SIG-M5 (cell line): ENCODE measurements at regions not wholly inside any gene's neighbourhood (a gene's known extent, or its start where the extent isn't known, plus 50 kb on each side); places are given as distances from the start of the nearest gene placed in this dataset.
A peak's percentile ranks its signal among the peaks of the same experiment; 100 is the strongest.
"Not testable (repeated sequence)": the region's sequence is repeated elsewhere in the genome, so short reads cannot be mapped to it uniquely, and the experiment has no call there.

Experiments used
- DNase-seq: peaks from one replicate; lab custom pipeline; 2025; lab: John Stamatoyannopoulos, UW

DNA sequence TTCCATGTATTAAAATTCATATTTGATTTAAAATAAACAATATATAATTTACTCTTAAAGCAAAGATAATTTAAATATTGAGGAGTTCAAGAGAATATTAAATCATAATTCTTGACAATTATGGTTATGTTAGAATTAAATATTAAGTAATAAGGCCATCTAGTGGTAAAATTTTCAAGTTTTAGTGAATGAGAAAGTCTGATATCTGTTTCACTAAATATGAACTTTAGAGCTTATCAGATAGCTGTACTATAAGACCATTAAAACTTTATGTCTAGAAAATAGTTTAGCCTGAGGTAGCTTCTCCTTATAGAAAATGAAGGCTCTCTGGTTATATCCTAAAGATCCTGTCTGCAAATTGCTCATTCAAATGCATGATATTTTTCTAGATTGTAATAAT, 152.1 kb upstream of the PRSS12 start:
- not testable (repeated sequence) for DNase-seq

GRCh38 chr4:118505491-118505890, 152.7 kb upstream of the PRSS12 start:
- not testable (repeated sequence) for DNase-seq

- DNase-seq, result not testable (repeated sequence)
These were observed 160.1 kb upstream of the PRSS12 start for GRCh38 chr4:118512870-118513269.

DNA sequence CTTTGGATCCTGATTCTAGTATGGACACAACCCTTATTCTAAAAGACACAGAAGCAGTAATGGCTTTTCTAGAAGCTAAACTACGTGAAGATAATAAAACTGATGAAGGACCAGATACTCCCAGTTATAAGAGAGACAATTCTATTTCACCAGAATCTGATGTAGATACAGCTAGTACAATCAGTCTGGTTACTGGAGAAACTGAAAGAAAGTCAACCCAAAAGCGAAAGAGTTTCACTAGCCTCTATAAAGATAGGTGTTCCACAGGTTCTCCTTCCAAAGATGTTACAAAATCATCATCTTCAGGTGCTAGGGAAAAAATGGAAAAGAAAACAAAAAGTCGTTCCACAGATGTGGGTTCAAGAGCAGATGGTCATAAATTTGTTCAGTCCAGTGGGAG, 161.5 kb upstream of the PRSS12 start:
- not testable (repeated sequence) for DNase-seq

DNA sequence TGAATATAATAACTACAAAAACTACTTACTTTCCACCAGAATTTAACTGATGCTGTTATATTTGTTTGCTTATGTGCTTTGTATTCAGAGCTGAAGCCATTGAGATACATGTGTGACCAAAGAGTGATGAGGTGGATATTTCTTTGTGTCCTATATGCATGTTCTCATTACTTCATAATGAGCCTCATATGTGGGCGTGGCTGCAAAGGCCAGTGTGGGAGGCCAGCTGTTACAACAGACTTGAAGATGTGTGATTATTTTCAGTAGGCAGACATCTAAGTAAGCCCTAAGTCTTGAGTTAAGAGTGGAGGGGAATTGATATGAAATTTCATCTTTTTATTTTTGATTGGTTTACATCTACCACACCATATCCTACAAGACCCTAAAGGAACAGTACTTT, 163.3 kb upstream of the PRSS12 start:
- DNase-seq, result not testable (repeated sequence)

DNA sequence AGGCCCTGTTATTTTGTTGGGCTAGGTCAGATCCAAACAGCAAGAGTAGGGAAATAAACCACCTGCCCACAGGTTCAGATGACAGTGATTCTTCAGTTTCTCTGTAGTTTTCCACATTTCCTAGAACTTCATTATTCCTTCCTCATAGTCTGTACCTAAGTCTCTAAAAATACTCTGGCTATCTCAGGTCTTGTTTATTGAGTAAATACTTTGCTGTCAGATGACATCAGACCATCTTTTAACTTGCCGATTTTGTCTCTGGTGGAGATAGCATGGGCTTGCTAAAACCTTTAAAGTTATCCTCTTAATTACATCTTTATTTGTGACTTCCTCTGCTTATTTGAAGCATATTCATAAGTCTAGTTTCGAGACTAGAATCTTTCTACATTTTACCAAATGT, 155.1 kb upstream of the METTL14 start:
- not testable (repeated sequence) for DNase-seq

GRCh38 chr4:118531947-118532346, 153.2 kb upstream of the METTL14 start:
- DNase-seq, result not testable (repeated sequence)

- DNase-seq, result not testable (repeated sequence)
These were observed 149.4 kb upstream of the METTL14 start for GRCh38 chr4:118535788-118536187.

GRCh38 chr4:118539412-118540077, 145.6 kb upstream of the METTL14 start:
- not testable (repeated sequence) for DNase-seq

DNA sequence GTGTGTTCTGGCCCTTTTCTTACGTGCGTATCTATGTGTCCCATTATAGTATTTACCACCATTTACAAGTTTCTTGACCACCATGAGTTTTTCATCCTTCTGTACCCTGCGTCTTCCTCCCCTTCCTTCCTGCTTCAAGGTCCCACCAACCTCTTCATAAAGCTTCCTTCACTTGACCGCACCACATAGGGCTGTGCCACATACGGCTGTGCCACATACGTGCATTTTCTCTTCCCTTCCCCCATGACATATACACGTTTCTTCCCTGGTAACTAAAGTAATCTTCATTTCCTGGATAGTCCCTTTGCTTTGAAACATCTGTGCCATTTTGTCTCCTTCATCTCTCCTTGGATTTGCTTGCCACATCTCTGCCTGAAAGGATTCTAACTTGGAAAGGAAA, 128.6 kb upstream of the METTL14 start:
- not testable (repeated sequence) for DNase-seq

- DNase-seq, result peak; percentile 1
These were observed 127.8 kb upstream of the METTL14 start for GRCh38 chr4:118557298-118557851.

DNA sequence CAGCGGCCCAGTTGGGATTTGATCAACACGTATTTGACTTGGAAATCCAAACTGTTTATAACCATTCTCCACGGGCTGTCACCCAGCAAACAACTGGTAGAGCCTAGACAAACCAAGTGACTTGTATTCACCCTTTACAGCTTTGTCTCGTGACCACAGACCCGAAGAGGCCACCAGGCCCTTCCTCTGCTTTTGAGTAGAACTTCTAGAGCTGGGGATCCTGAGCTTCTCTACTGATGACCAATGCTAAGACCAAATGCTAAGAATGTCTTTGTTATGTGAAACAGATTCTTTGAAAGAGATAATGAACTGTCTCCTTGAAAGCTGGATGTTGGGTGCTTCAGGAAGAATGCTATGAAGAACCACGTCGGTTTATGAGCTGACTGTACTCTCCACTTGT, 127.0 kb upstream of the METTL14 start:
- DNase-seq, result not testable (repeated sequence)

DNA sequence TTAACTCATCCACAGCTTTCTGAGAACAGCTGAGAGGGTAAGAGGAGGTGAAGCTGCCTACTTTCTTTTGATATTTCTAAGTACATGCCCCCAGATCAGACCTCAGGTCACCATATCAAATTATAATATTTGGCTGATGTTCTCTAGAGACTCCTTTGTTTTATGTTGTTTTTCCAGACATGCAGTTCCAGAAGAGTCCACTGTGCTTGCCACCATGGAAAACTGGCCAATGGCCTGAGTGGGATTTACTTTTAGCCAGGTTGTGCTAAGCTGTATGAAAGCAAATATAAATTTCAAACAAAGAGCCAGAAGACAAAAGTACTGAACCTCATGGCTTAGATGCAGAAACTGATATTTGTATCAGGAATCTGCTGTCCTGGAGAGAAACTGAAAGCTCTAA, 123.6 kb upstream of the METTL14 start:
- DNase-seq, result not testable (repeated sequence)

DNA sequence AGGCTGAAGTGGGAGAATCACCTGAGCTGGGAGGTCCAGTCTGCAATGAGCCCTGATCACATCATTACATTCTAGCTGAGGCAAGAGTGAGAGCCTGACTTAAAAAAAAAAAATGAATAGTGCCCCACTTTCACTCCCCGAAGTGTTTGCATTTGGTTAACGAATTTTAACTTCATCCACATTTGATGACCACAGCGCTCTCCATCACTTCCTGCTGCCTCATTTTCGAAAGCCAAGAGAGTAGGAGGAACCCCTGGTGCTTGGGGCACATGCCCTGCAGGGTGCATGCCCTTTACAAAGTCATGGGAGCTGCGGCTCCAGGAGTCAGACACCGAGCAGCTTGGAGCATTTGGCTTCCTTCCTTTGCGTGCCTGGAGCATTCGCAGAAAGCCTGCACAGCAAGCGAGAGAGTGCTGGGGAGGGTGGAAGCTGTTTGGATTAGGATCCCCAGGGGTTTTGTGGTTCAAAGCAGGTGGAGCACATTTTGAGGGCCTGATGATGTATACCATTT, 119.1 kb upstream of the METTL14 start:
- not testable (repeated sequence) for DNase-seq

- not testable (repeated sequence) for DNase-seq
These were observed 112.2 kb upstream of the METTL14 start for GRCh38 chr4:118572991-118573390.

- DNase-seq, result not testable (repeated sequence)
These were observed 110.8 kb upstream of the METTL14 start for GRCh38 chr4:118574251-118574913.

DNA sequence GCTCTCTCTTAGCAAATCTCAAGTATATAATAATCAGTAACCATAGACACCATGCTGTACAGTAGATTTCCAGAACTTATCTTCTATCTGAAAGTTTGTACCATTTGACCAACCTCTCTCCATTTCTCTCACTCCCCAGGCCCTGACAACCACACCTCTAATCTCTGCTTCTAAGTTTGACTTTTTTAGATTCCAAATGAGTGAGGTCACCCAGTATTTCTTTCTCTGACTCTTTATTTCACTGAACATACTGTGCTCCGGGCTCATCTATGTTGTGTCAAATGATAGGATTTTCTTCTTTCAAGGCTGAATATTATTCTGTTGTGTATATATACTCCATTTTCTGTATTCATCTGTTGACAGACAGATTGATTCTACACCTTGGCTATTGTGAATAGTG, 110.1 kb upstream of the METTL14 start:
- DNase-seq, result not testable (repeated sequence)

GRCh38 chr4:118575726-118576125, 109.5 kb upstream of the METTL14 start:
- DNase-seq, result not testable (repeated sequence)

- DNase-seq, result not testable (repeated sequence)
These were observed 108.4 kb upstream of the METTL14 start for GRCh38 chr4:118576709-118577219.

- DNase-seq, result no peak
These were observed 100.2 kb upstream of the METTL14 start for GRCh38 chr4:118585015-118585414.

DNA sequence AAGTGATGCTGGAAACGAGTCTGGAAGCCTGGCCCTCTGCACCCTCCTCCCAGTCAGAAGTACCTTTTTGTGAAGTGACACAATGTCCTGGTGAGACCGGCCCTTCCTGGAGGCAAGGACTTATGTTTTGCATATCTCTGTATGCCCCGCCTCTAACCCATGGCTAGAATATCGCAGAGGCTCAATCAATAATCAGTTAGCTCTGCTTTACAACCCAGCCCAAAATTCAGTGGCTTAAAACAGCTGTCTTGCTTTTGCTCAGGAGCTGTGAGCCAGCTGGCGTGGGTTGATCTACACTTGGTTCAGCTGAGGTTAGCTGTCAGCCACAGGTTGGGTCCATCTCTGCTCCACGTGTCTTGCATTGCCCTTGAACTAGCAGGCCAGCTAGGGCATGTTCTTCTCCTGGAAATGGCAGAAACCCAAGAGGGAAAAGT, 98.8 kb upstream of the METTL14 start:
- DNase-seq, result no peak

GRCh38 chr4:118587116-118587831, 97.9 kb upstream of the METTL14 start:
- DNase-seq, result no peak
